GM12878 (cell line): ENCODE measurements at regions not wholly inside any gene's neighbourhood (a gene's known extent, or its start where the extent isn't known, plus 50 kb on each side); places are given as distances from the start of the nearest gene placed in this dataset.

Source experiments
- CHD2 ChIP-seq: IDR thresholded peaks from 2 replicates; pipeline ENCODE4 v1.6.1; 2011; ENCODE audit warnings: low read depth, low read length, improper control_type of control experiment, borderline replicate concordance
- MTA3 ChIP-seq: IDR thresholded peaks from 2 replicates; pipeline ENCODE4 v1.6.1; 2012; ENCODE audit warnings: low read length, inconsistent platforms, borderline replicate concordance
- POLR2A ChIP-seq: IDR thresholded peaks from 2 replicates; pipeline ENCODE4 v1.6.1; 2011; ENCODE audit warnings: low read depth, mild to moderate bottlenecking, low read length
- POLR2AphosphoS5 ChIP-seq: IDR thresholded peaks from 2 replicates; pipeline ENCODE4 v1.6.1; 2011; ENCODE audit warnings: mild to moderate bottlenecking, low read length, inconsistent platforms
- RAD21 ChIP-seq: IDR thresholded peaks from 2 replicates; pipeline ENCODE4 v1.6.1; 2011; ENCODE audit warnings: mild to moderate bottlenecking, low read depth, low read length, moderate library complexity; ENCODE audit not compliant: insufficient read depth
- RBBP5 ChIP-seq: fragments of 200-600 bp; sonication (generic); conservative IDR thresholded peaks from 2 replicates; pipeline ENCODE4 v1.6.1; 2016
- TF ChIP-seq, protein P1 (sequence below): IDR thresholded peaks from 2 replicates; pipeline ENCODE4 v1.6.1; 2012; ENCODE audit warnings: low read length, inconsistent platforms
- TF ChIP-seq, protein P2 (sequence below), 3 experiments: IDR thresholded peaks in 2 of 3; conservative IDR thresholded peaks in 1 of 3; 2 replicates each; pipeline ENCODE4 v1.5.1; 2011; ENCODE audit warnings: low read depth in 3 of 3, low read length in 3 of 3, mild to moderate bottlenecking in 3 of 3, control low read depth in 2 of 3, moderate library complexity in 2 of 3, inconsistent platforms in 1 of 3, mixed read lengths in 1 of 3; ENCODE audit not compliant: control insufficient read depth in 2 of 3, insufficient read depth in 1 of 3; ENCODE audit errors: extremely low read depth in 1 of 3
- TF ChIP-seq, protein P3 (sequence below): fragments of 150-350 bp; IDR thresholded peaks from 2 replicates; pipeline ENCODE4 v1.6.1; 2014; ENCODE audit warnings: mild to moderate bottlenecking, low read depth, low read length

DNA sequence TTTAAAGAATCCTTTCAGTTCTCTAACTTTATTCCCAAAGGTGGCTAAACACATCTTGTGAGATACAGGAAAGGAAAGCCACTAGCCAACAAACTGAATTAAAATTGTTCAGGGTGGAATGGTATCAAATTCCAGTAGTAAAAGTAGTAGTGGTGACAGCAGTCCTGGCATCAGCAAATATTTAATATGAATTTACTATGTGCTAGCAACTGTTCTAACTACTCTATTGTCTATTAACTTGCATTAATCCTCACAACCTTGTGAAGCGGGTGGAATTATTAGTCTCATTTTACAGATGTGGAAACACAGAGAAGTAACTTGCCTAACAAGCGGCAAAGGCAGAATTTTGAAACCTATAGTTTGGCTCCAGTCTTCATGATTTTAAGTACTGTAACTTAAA, 130.1 kb downstream of the KLF12 start:
- TF ChIP-seq, protein P1, sequence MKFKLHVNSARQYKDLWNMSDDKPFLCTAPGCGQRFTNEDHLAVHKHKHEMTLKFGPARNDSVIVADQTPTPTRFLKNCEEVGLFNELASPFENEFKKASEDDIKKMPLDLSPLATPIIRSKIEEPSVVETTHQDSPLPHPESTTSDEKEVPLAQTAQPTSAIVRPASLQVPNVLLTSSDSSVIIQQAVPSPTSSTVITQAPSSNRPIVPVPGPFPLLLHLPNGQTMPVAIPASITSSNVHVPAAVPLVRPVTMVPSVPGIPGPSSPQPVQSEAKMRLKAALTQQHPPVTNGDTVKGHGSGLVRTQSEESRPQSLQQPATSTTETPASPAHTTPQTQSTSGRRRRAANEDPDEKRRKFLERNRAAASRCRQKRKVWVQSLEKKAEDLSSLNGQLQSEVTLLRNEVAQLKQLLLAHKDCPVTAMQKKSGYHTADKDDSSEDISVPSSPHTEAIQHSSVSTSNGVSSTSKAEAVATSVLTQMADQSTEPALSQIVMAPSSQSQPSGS: no peak
- no peak for TF ChIP-seq POLR2AphosphoS5
- TF ChIP-seq, protein P2, sequence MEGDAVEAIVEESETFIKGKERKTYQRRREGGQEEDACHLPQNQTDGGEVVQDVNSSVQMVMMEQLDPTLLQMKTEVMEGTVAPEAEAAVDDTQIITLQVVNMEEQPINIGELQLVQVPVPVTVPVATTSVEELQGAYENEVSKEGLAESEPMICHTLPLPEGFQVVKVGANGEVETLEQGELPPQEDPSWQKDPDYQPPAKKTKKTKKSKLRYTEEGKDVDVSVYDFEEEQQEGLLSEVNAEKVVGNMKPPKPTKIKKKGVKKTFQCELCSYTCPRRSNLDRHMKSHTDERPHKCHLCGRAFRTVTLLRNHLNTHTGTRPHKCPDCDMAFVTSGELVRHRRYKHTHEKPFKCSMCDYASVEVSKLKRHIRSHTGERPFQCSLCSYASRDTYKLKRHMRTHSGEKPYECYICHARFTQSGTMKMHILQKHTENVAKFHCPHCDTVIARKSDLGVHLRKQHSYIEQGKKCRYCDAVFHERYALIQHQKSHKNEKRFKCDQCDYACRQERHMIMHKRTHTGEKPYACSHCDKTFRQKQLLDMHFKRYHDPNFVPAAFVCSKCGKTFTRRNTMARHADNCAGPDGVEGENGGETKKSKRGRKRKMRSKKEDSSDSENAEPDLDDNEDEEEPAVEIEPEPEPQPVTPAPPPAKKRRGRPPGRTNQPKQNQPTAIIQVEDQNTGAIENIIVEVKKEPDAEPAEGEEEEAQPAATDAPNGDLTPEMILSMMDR (IDR thresholded peaks at IDR 0.05 in 2 of 3, conservative IDR thresholded peaks at IDR 0.05 in 1 of 3; ENCODE audit: control insufficient read depth in 2 of 3, extremely low read depth in 1 of 3, insufficient read depth in 1 of 3, low read depth in 3 of 3, low read length in 3 of 3): no peak
- no peak for TF ChIP-seq MTA3
- TF ChIP-seq CHD2: no peak
- no peak for TF ChIP-seq POLR2A
- TF ChIP-seq RAD21: no peak
- no peak for TF ChIP-seq RBBP5
- TF ChIP-seq, protein P3, sequence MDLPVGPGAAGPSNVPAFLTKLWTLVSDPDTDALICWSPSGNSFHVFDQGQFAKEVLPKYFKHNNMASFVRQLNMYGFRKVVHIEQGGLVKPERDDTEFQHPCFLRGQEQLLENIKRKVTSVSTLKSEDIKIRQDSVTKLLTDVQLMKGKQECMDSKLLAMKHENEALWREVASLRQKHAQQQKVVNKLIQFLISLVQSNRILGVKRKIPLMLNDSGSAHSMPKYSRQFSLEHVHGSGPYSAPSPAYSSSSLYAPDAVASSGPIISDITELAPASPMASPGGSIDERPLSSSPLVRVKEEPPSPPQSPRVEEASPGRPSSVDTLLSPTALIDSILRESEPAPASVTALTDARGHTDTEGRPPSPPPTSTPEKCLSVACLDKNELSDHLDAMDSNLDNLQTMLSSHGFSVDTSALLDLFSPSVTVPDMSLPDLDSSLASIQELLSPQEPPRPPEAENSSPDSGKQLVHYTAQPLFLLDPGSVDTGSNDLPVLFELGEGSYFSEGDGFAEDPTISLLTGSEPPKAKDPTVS: no peak
